ENCODE measurements at regions not wholly inside any gene's neighbourhood (a gene's known extent, or its start where the extent isn't known, plus 50 kb on each side); places are given as distances from the start of the nearest gene placed in this dataset.

GRCh38 chr2:198913394-198914152, 544.2 kb downstream of the SATB2 start:
- TF ChIP-seq EZH2 (IDR thresholded peaks at IDR 0.05; ENCODE audit: insufficient read depth, poor library complexity, severe bottlenecking) (no peak), EZH2phosphoT487 (IDR thresholded peaks at IDR 0.05; ENCODE audit: insufficient read depth, low read depth) (no peak)
